Activated B cell treated with CpG ODN at 0.5 μM for 24 hours (primary cell): ENCODE measurements at regions not wholly inside any gene's neighbourhood (a gene's known extent, or its start where the extent isn't known, plus 50 kb on each side); places are given as distances from the start of the nearest gene placed in this dataset.
"Not testable (repeated sequence)": the region's sequence is repeated elsewhere in the genome, so short reads cannot be mapped to it uniquely, and the experiment has no call there.

Experiments used
- ATAC-seq: fragments of 200-7000 bp; cut with Tn5 transposase; one replicate; pipeline ENCODE4 v1.10.0; 2021; ENCODE audit warnings: low read depth, mild to moderate bottlenecking, moderate library complexity
- CTCF ChIA-PET: fragments of 350-600 bp; sonication (Branson Sonifier 250); formaldehyde crosslinking; loops from one replicate; lab custom pipeline; 2021; ENCODE audit warnings: antibody characterized with exemption; lab: Charles Lee
- POLR2A ChIA-PET: fragments of 350-600 bp; sonication (Branson Sonifier 250); formaldehyde crosslinking; loops from one replicate; lab custom pipeline; 2021; ENCODE audit warnings: antibody characterized with exemption; lab: Charles Lee
- DNase-seq: peaks from one replicate; pipeline ENCODE4 v3.0.0; 2022
- H3K27ac Mint-ChIP-seq: one replicate; pipeline ENCODE4 v1.8.0; 2020; ENCODE audit warnings: mixed read lengths
- H3K27me3 Mint-ChIP-seq: one replicate; pipeline ENCODE4 v1.8.0; 2021; ENCODE audit warnings: mixed read lengths
- H3K36me3 Mint-ChIP-seq: one replicate; pipeline ENCODE4 v1.8.0; 2021; ENCODE audit warnings: low read depth, mixed read lengths
- H3K4me1 Mint-ChIP-seq: one replicate; pipeline ENCODE4 v1.8.0; 2021; ENCODE audit warnings: mixed read lengths
- H3K4me3 Mint-ChIP-seq: one replicate; pipeline ENCODE4 v1.8.0; 2020; ENCODE audit warnings: mild to moderate bottlenecking, mixed read lengths
- H3K9me3 Mint-ChIP-seq: one replicate; pipeline ENCODE4 v1.8.0; 2020; ENCODE audit warnings: mixed read lengths
- CTCF ChIP-seq: fragments of 200-600 bp; IDR thresholded peaks from one replicate; pipeline ENCODE4 v1.8.0; 2022; ENCODE audit warnings: antibody characterized with exemption, mild to moderate bottlenecking
- intact Hi-C: fragments of 100-400 bp; cut with micrococcal nuclease; formaldehyde crosslinking; loops from one replicate; pipeline ENCODE4 v1.15.1; 2024

- intact Hi-C loops: no loop called here
- Mint-ChIP-seq H3K4me3 (no peak overlapping the region), H3K9me3 (no peaks in the 10 kb centered on the region), H3K4me1 (no peaks in the 10 kb centered on the region), H3K36me3 (no peaks in the 10 kb centered on the region), H3K27me3 (no peaks in the 10 kb centered on the region), H3K27ac (no peak overlapping the region)
- CTCF ChIA-PET: no interaction called here
- ATAC-seq: no peak
- POLR2A ChIA-PET: no interaction called here
- DNase-seq: no peak
- TF ChIP-seq CTCF: no peak
Measured at GRCh38 chr3:95721938-95722337, 1092.5 kb upstream of the EPHA6 start.

GRCh38 chr3:95725770-95726169, 1088.6 kb upstream of the EPHA6 start:
- Mint-ChIP-seq H3K27me3 (no peaks in the 10 kb centered on the region), H3K36me3 (no peaks in the 10 kb centered on the region), H3K4me3 (no peak overlapping the region), H3K4me1 (no peaks in the 10 kb centered on the region), H3K9me3 (peaks cover 3% of the 10 kb centered on the region), H3K27ac (no peak overlapping the region)
- ChIA-PET POLR2A (no interaction called here), CTCF (no interaction called here)
- no peak for TF ChIP-seq CTCF
- intact Hi-C loops: no loop called here
- no peak for ATAC-seq
- no peak for DNase-seq

DNA sequence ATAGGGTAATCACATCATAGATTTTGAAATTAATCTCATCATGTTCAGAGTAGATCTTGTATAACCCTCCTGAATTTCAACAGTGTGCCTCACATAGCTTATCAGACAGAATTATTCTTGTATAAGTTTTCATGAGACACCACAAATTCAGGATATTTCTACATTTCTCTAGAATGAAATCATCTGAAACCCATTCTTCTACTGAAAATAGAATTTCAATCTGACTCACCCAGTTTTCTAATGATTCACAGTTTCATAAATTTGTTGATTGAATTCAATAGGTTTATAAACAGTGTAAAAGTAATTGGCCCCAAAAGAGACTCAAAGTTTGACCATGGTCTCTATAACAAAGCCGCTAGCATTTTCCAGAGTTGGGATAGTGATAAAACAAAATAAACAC, 1082.6 kb upstream of the EPHA6 start:
- Mint-ChIP-seq H3K36me3 (no peaks in the 10 kb centered on the region), H3K4me1 (no peaks in the 10 kb centered on the region)
- CTCF ChIA-PET: no interaction called here

GRCh38 chr3:95733336-95733735, 1081.1 kb upstream of the EPHA6 start:
- Mint-ChIP-seq H3K4me1 (no peaks in the 10 kb centered on the region), H3K36me3 (no peaks in the 10 kb centered on the region), H3K27ac (no peak overlapping the region), H3K27me3 (no peaks in the 10 kb centered on the region), H3K9me3 (peaks cover 3% of the 10 kb centered on the region), H3K4me3 (no peak overlapping the region)
- intact Hi-C loops: no loop called here
- ATAC-seq: no peak
- POLR2A ChIA-PET: no interaction called here
- CTCF ChIA-PET: no interaction called here
- no peak for DNase-seq
- TF ChIP-seq CTCF: no peak

More for the DNA sequence above, 1082.6 kb upstream of the EPHA6 start:
- intact Hi-C loops: no loop called here
- ATAC-seq: no peak
- POLR2A ChIA-PET: no interaction called here
- no peaks in the 10 kb centered on the region for H3K27me3 Mint-ChIP-seq
- no peak for TF ChIP-seq CTCF
- no peak for DNase-seq
- H3K9me3 Mint-ChIP-seq: peaks cover 3% of the 10 kb centered on the region
- H3K27ac Mint-ChIP-seq: no peak overlapping the region
- no peak overlapping the region for H3K4me3 Mint-ChIP-seq

GRCh38 chr3:95738045-95738444, 1076.3 kb upstream of the EPHA6 start:
- Mint-ChIP-seq H3K27me3 (no peaks in the 10 kb centered on the region), H3K36me3 (no peaks in the 10 kb centered on the region), H3K4me3 (no peak overlapping the region), H3K27ac (no peak overlapping the region), H3K9me3 (no peaks in the 10 kb centered on the region), H3K4me1 (no peaks in the 10 kb centered on the region)
- CTCF ChIA-PET: no interaction called here
- POLR2A ChIA-PET: no interaction called here
- no peak for TF ChIP-seq CTCF
- no peak for ATAC-seq
- intact Hi-C loops: no loop called here
- no peak for DNase-seq

GRCh38 chr3:95744896-95745295, 1069.5 kb upstream of the EPHA6 start:
- ATAC-seq, intact Hi-C loops, H3K4me3 Mint-ChIP-seq, H3K27me3 Mint-ChIP-seq, CTCF ChIA-PET, DNase-seq, POLR2A ChIA-PET, H3K36me3 Mint-ChIP-seq, H3K9me3 Mint-ChIP-seq, H3K4me1 Mint-ChIP-seq, H3K27ac Mint-ChIP-seq: not testable (repeated sequence)
